SW480 (cell line): ENCODE measurements at regions not wholly inside any gene's neighbourhood (a gene's known extent, or its start where the extent isn't known, plus 50 kb on each side); places are given as distances from the start of the nearest gene placed in this dataset.

ENCODE experiments used
- DNase-seq: peaks from one replicate; pipeline ENCODE4 v3.0.0-alpha.2; 2016; ENCODE audit warnings: low spot score

DNA sequence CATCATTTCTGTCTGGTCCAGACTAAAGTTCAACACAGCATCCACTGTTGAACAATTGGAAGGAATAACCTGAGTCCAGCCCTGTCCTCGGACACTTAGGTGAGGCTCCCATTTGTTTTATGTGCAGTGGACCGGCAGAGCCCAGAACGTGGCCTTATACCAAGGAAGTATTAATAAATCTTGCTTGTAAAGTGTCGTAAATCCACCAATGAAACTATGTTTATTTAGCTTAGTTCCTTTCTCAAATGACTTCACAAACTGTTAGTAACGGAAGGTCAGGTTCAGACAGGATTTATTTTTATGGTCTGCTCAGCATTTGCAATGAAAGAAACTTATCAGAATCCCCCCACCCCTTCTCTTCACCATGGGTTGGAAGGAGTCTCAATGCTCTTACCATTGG, 149.5 kb downstream of the PCSK1 start:
- no peak for DNase-seq

DNA sequence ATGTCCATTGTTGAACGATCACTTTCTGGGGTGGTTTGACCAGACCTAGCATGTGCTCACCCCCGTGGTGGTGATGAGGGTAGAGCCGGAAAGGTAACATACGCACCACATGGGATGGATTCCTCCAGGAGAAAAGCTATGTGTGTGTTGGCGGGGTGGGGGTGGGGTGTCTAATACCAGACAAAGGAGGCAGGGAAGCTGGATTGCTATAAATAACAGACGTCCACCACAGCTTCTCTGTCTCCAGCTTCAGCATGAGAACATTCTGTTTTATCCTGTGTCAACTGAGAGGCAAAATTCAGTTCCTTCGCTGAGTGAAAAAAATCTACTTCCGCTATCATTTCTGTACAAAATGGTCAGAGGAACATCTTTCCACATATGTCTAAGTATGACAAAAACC, 151.0 kb downstream of the PCSK1 start:
- DNase-seq = no peak

DNA sequence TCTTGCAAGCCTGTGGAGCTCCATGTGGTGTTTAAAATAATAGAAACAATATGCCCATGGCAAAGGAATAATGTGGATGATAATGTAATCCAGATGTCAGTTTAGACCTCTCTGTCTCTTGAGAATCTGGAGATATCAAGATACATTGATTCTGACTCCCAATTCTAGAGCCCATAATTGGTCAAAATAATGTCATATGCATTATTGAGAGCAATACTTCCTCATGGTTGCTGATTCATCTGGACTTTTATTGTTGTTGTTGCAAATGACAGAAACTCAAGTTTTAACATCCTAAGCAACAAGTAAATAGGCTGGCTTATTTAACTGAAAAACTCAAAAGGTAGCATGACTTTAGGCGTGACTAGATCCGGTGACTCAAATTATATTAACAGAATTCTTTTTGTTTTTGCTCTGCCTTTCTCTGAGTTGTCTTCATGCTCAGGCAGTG, 152.1 kb downstream of the PCSK1 start:
- no peak for DNase-seq

DNA sequence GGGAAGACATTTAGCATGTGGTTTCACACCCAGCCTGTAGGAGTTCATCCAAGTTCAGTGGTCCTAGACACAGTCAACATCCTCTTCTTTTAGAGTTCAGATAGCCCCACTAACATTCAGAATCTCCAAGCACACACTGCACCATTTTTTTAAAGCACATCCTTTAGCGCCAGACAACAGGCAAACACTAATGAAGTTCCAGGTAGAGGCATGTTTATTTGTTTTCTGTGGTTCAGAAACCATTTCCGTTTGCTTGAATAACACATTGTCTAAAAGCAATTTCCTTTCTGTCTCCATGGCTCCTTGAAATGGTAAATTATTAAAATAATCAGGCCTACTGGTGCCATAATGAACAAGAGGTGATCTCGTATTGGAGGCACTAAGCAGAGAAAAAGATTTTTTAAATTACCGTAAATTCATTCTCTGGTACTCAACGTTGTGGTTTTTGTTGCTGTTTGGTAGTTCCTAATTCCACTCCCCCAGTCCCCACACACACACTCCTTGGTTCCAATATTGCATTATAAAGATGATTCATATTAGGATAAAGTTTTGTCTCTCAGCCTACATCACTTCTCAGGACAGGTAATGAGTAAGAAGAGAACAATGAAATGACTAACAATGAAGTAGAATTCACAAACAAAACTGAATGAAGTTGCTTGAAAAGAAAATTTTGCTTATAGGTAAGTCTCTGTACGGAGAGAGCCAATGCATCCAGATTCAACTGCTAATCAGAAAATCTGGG, 153.1 kb downstream of the PCSK1 start:
- peak; percentile 60 for DNase-seq

DNA sequence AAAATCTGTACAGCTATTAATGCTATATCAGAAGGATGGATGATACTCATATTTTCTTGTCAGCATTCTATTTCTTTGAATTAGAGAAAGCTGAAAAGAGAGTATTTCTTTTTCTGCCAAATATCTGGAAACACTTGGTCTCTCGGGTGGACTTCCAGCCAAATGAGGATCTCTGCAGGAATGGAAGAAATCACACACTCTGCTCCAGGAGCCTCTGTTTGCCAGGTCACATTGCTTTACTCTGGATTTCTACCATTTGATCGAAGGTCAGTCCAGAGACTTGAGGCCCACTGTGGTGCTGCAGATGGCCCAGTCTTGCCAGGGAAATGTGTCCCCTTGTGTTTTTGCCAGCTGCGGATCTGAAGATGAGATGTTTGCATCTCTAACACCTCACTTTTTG, 154.1 kb downstream of the PCSK1 start:
- no peak for DNase-seq

DNA sequence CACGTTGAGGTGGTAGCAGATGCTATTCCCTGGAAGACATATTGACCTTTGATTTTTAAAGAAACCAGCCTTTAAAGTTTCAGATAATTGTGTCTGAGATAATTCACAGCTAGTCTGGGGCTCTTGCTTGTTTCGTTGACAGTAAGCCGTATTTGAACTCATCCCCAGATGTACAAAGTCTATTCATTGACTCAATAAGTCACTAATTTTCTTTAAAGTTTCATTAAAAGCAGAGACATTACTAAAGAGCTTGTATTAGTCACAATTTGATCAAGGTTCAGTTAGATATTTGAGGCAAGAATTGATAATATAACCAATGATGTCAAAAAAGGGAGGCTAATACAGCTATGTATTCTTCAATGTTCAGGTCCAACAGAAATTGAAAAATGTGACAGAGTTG, 158.0 kb downstream of the PCSK1 start:
- no peak for DNase-seq

DNA sequence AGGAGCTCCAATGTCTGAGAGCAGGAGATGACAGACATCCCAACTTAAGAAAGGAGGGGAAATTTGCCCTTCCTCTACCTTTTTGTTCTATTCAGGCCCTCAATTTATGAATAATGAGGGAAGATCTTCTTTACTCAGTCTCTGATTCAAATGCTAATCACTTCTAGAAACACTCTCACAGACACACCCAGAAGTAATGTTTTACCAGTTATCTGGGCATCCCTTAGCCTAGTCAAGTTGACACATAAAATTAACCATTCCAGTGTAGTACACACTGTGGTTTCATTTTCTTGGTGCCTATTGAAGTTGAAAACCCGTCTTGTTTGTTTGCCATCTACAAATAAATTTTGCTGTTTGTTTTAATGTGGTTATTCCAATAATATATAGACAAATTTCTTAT, 167.6 kb downstream of the PCSK1 start:
- no peak for DNase-seq

DNA sequence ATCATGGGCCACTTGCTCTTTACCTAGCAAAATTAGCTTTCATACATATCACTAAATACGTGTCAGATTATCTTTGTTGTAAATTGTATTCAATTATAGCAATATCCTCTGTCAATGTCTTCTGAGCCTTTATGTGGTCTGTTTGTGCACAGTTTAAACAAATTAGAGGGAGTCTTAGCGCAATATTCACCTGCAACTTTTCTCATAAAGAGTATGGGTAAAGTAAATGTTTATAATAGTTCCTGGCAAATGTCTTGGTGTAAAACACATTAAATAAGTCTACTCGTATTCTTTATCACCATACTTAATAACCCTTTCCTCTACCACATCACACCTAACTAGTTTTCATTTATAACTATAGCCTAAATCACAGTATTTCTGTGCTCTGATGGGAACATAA, 169.0 kb downstream of the PCSK1 start:
- DNase-seq = no peak

DNA sequence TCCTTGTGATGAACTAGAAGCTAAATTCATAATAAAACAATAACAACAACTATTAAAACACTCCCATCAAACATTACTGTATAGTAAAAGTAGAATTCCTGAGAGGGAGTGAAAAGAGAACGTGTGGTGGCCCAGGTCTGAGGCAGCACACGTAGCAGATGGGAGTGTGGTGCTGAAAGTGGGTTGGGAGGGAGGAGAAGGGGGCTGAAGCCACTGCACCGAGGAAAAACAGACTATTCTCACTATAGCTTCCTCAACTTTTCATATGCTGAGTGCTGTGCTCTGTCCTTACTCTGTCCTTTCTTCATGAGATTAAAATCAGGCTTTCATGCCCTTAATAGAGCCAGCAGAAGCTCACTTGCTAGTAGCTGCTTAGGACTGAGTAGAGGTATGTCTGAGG, 170.9 kb downstream of the PCSK1 start:
- no peak for DNase-seq

DNA sequence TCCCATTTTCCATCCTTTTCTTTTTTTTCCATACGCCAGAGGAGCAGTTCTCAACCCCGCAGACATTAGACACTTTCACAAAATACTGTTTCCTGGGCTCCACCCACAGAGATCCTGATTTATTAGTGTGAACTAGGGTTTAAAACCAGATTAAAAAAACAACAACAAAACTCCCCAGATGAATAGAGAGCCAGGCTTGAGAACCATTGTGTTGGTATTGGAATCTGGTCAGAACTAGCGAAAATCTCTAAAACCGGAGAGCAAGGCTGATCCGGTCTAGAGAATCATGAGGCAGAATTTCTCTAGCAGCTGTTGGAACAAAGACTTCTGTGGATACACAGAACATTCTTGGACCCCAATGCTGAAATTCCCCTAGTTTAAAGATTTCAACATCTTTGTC, 173.0 kb downstream of the PCSK1 start:
- DNase-seq = no peak

DNA sequence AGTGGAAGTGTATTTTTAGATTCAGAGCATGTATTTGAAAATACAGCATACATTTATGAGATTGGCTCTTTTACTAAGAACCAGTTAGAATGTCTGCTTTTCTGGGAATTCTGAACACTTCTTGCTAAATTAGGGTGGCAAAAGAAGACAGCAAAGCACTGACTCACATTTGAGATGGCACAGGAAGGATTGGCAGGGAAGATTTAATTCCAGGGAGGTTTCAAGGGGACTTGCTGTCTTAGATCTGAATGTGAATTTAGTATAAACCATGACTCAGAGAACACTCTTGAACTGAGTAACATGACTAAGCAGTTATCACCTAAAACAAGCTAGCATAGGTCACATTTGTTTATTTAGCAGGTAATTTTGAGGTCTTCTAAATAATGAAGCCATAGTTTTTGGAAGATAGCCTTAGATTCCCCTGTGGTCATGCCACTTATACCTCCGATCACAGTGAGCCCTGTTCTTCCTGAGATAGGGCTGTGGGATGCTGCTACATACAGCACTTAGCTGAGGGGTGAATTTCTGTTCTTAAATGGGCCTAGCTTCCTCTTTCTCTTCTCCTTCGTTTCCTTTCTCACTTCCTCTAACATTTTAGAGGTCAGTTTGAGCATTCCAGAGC, 173.8 kb downstream of the PCSK1 start:
- peak; percentile 33 for DNase-seq

DNA sequence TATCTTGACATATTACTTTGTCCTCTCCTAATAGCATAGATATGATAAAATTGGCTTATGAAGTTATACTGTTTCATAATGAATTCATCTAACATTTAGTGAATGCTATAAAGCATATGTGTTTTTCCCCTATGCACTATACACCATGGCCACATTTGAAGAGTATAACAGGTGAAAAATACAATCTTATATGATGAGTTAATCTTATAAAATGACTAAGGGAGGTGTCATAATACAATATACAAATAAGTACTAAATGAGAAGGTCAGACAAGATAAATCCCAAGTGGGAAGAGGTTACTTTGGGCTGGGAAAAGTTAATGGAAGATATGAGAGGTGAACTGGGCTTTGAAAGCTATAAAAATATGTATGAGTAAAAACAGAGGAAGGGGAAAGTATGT, 174.4 kb downstream of the PCSK1 start:
- no peak for DNase-seq

DNA sequence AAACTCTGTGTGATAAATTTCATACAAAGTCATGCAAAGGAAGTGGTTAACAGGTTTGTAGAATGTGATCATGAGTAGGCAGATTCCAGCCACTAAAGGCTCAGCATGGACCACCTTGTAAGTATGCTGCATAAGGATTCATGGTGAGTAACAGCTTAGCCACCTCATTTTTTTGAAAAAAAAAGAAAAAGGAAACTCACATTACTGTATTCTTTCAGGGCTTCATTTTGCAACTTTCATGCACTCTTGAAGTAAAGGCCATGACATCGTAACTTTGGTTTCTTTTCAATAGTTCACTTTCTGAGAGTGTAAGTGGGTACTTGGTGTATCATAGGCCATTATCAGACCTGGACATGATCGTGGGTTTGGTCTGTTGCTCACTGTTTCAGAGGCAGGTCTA, 175.1 kb downstream of the PCSK1 start:
- no peak for DNase-seq

DNA sequence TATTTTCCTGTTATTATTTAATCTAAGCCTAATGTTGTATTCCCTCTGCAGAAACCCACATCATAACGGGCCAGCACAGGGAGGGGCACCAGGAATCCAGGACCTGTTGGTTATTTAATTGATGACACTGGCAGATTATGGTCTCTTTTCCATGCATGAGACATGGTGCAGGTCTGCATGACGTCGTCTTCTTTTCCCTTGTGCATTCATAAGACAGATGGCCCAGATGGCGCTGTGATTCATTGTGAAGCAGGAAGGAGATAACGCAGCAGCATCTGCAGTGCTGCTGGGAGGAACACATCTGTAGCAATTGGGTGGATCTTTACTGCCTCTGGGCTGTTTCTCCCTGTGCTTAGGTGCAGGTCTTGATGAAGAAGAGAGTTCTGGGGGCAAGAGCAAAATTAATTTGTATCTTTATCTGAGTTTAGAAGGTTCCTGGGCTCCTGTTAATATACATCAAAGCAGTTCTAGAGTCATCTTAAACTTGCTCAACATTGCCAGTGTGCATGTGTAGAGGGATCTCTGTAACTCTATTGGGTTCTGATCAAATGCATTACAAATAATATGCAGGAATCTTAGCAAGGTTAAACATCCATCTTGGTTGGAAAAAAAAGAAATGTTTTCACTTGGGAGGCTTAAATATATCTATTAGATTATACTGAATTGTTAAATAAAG, 176.1 kb downstream of the PCSK1 start:
- no peak for DNase-seq

DNA sequence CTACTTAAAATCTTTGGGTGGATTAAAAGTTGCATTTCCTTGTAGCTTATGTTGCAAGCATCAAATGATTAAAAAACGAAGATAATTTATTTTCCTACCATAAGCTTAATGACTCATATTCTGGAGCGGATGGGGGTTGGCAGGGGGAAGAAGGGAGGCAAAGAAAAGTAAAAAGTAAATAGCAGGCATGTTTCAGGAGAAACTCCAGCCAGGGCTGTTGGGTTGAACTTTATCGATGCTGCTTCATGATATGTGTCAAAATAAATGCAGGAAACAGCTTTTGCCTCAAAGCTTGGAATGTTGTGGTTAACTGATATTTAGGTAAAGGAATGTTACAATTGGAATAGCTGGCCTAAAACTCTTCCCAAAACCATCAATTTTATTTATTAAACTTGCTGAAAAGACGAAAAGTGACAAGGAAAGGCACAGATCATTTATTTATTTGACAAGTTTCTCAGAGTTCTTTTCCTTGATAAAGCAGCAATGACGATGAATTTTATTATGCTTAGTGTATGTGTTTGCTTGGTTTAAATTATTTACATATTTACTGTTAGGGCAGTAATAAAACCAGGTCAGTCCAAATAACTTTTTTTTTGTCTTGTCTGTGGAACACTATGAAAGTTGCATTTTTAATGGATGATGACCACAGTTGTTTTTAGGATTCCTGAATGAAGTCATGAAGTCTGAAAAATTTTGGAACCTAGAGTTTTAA, 177.9 kb downstream of the PCSK1 start:
- DNase-seq = no peak

DNA sequence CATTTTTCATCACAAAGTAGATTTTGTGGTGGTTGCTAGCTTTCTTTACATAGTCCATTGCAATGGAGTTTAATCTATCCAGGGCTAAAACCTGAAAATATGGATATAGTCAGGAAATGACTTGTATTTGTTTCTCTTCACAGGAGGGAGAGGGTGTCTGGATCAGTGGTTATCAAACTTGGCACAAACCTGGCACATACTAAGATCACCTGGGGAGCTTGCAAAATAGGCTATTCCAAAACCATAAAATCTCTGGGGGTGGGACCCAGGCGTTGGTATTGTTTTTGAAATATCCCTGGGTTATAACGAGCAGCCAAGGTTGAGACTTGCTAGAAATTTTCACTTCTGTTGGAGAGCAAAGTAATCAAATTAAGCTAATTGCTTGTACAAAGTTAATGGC, 179.9 kb downstream of the PCSK1 start:
- no peak for DNase-seq

DNA sequence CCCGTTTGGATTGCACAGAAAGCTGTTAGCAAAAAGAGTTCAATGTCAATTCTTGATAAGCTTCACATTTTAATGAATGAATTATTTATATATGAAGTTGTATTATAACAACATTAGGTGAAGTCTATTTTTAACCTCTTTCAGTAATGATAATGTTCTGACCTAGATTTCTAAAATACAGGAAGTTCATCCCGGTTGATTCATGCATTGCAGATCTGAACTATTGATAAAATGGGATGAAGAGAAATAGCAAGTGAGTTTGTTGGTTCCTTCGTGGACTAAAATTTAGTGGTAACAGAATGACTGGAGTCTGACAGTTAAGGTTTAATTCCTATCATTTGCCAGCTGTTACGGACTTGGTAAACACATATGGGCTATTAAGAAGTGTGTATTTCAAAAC, 180.5 kb downstream of the PCSK1 start:
- no peak for DNase-seq

DNA sequence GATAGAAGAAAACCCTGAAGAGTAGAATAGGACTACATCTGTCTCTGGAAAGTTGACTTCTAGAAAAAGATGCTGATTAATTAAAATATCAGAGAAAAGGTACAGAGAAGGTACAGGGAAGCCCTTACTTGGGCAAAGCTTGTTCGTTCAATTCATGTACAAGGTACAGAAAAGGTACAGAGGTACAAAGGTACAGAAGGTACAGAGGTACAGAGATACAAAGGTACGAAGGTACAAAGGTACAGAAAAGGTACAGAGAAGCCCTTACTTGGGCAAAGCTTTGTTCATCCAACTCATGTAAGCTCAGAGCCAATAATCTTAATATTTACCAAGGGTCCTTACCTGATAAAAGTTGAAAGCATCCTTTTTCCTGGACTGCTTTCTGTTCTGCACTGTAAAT, 182.3 kb downstream of the PCSK1 start:
- DNase-seq = no peak

DNA sequence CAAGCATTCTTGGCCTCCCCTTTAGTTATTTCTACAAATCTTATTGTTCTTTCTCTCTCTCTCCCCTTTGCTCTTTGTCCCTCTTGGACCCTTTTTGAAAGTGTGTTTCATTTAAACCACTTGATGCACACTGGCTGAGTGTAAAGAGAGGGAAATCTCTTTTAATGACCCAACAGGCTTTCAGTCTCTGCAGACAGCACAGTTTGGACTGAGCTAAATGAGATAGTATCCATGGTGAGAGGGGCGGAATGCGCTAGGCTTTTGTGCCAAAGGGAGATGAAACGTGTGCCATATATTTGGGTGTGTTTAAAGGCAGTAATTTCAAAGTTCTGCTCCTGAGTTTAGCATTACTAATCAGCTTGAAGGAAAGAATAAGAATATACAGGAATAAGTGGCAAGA, 184.9 kb downstream of the PCSK1 start:
- no peak for DNase-seq

DNA sequence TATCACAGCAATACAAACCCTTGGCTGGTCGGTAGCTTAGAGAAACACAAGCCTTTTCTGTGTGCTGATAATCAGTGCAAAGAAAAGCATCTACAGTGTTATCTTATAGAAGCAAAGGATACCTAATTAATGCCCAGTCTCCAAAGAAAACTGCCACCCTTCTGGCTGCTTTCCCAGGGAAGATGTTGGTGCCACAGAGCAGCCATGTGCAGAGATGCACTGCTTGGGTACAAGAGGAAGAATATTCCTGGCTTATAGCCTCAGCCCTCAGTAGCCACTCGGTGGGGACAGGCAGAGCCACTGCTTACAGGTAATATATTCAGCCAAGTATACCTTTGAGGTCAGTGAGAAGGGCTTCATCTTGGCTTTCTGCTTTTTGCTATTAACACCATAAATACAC, 185.3 kb downstream of the PCSK1 start:
- DNase-seq = no peak

DNA sequence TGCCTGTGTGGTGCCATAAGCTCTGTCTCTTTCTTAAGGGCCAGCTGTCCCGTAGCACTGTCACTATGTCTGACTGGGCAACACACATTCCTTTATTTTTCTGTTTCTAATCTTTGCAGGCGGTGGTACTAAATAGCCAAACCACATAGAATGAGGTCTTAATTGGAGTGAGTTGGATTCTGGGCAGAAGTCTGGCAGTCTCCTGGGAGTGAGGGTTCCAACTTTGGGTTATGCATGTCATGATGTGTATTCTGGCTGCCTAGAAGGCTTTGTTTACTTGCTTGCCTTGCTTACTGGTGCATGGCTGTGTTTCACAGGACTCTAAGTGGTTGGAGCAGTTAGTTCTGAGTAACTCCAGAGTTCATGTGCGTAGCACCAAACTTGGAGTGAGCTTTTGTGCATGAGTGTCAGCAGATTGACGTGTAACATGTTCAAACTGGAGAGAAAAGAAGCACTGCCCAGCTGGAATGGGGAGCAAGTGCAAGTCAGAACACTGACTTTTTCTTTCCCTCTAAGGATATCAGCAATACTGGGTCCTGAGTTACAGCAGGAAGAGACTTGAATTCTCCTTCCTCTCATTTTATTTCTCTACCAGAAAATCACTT, 185.8 kb downstream of the PCSK1 start:
- DNase-seq = no peak
